ENCODE measurements at regions not wholly inside any gene's neighbourhood (a gene's known extent, or its start where the extent isn't known, plus 50 kb on each side); places are given as distances from the start of the nearest gene placed in this dataset.

- no peak for DNase-seq
- TF ChIP-seq POLR2AphosphoS5 (IDR thresholded peaks at IDR 0.05) = no peak
- TF ChIP-seq CTCF (IDR thresholded peaks at IDR 0.05 in 8 of 11, conservative IDR thresholded peaks at IDR 0.05 in 3 of 11) = no peak
- TF ChIP-seq POLR2A (IDR thresholded peaks at IDR 0.05) = no peak
- intact Hi-C loops (cut with DNase I; ENCODE audit: low total_unique reads) = no loop called here
- Histone ChIP-seq H3K27ac (no peak overlapping the region), H3K27me3 (replicated peaks in 1 of 7) (no peaks in the 10 kb centered on the region), H3K9me3 (peaks cover 0 to 40% (median 21%) of the 10 kb centered on the region in 8 donors), H3K4me3 (no peak overlapping the region), H3K36me3 (no peaks in the 10 kb centered on the region), H3K4me1 (no peaks in the 10 kb centered on the region)
- 59 to 86% (median 66%) methylated on average over 4 of the region's 4 CpGs for WGBS, 5 donors
Measured at GRCh38 chr7:53984776-53985175, 557.4 kb upstream of the VSTM2A start.

GRCh38 chr7:53988376-53988775 lies 553.8 kb upstream of the VSTM2A start:
- intact Hi-C loops (cut with DNase I; ENCODE audit: low total_unique reads) = no loop called here
- DNase-seq = no peak
- WGBS, 5 donors = 70 to 84% (median 75%) methylated on average over 2 of the region's 2 CpGs
- no peak for TF ChIP-seq POLR2AphosphoS5 (IDR thresholded peaks at IDR 0.05)
- no peak for TF ChIP-seq POLR2A (IDR thresholded peaks at IDR 0.05)
- no peak for TF ChIP-seq CTCF (IDR thresholded peaks at IDR 0.05 in 8 of 11, conservative IDR thresholded peaks at IDR 0.05 in 3 of 11)
- Histone ChIP-seq H3K27ac (no peak overlapping the region), H3K36me3 (no peaks in the 10 kb centered on the region), H3K4me3 (no peak overlapping the region), H3K27me3 (replicated peaks in 1 of 7) (no peaks in the 10 kb centered on the region), H3K4me1 (no peaks in the 10 kb centered on the region), H3K9me3 (peaks cover 0 to 37% (median 28%) of the 10 kb centered on the region in 8 donors)

GRCh38 chr7:53993224-53993623 lies 549.0 kb upstream of the VSTM2A start:
- no peak overlapping the region for H3K27ac ChIP-seq
- no peaks in the 10 kb centered on the region for H3K36me3 ChIP-seq
- H3K4me3 ChIP-seq = no peak overlapping the region
- 77 to 82% (median 80%) methylated on average over 3 of the region's 3 CpGs for WGBS, 5 donors
- intact Hi-C loops (cut with DNase I; ENCODE audit: low total_unique reads) = no loop called here
- H3K27me3 ChIP-seq (replicated peaks in 1 of 7) = no peaks in the 10 kb centered on the region
- TF ChIP-seq POLR2AphosphoS5 (IDR thresholded peaks at IDR 0.05) (no peak), POLR2A (IDR thresholded peaks at IDR 0.05) (no peak), CTCF (IDR thresholded peaks at IDR 0.05 in 8 of 11, conservative IDR thresholded peaks at IDR 0.05 in 3 of 11) (no peak)
- peaks cover 0 to 32% (median 17%) of the 10 kb centered on the region in 8 donors for H3K9me3 ChIP-seq
- no peaks in the 10 kb centered on the region for H3K4me1 ChIP-seq
- no peak for DNase-seq

GRCh38 chr7:53996876-53997275 lies 545.3 kb upstream of the VSTM2A start:
- TF ChIP-seq POLR2A (IDR thresholded peaks at IDR 0.05) = no peak
- H3K27me3 ChIP-seq (replicated peaks in 1 of 7) = no peaks in the 10 kb centered on the region
- 66 to 75% (median 69%) methylated on average over 1 of the region's 1 CpG for WGBS, 5 donors
- no peak for DNase-seq
- no peaks in the 10 kb centered on the region for H3K4me1 ChIP-seq
- intact Hi-C loops (cut with DNase I; ENCODE audit: low total_unique reads) = no loop called here
- H3K36me3 ChIP-seq = no peaks in the 10 kb centered on the region
- H3K4me3 ChIP-seq = no peak overlapping the region
- H3K9me3 ChIP-seq = peaks cover 0 to 28% (median 5%) of the 10 kb centered on the region in 8 donors
- H3K27ac ChIP-seq = no peak overlapping the region

- Histone ChIP-seq H3K27me3 (replicated peaks in 1 of 7) (no peaks in the 10 kb centered on the region), H3K9me3 (peaks cover 0 to 44% (median 3%) of the 10 kb centered on the region in 8 donors), H3K36me3 (no peaks in the 10 kb centered on the region), H3K4me3 (no peak overlapping the region), H3K27ac (no peak overlapping the region), H3K4me1 (no peaks in the 10 kb centered on the region)
- TF ChIP-seq CTCF (IDR thresholded peaks at IDR 0.05 in 8 of 11, conservative IDR thresholded peaks at IDR 0.05 in 3 of 11) = no peak
- 74 to 86% (median 82%) methylated on average over 2 of the region's 2 CpGs for WGBS, 5 donors
- intact Hi-C loops (cut with DNase I; ENCODE audit: low total_unique reads) = no loop called here
- DNase-seq = no peak
Measured at GRCh38 chr7:54014765-54015164, 527.4 kb upstream of the VSTM2A start.

Measured in spleen (tissue), 11 donors.